ENCODE measurements at regions not wholly inside any gene's neighbourhood (a gene's known extent, or its start where the extent isn't known, plus 50 kb on each side); places are given as distances from the start of the nearest gene placed in this dataset.

DNA sequence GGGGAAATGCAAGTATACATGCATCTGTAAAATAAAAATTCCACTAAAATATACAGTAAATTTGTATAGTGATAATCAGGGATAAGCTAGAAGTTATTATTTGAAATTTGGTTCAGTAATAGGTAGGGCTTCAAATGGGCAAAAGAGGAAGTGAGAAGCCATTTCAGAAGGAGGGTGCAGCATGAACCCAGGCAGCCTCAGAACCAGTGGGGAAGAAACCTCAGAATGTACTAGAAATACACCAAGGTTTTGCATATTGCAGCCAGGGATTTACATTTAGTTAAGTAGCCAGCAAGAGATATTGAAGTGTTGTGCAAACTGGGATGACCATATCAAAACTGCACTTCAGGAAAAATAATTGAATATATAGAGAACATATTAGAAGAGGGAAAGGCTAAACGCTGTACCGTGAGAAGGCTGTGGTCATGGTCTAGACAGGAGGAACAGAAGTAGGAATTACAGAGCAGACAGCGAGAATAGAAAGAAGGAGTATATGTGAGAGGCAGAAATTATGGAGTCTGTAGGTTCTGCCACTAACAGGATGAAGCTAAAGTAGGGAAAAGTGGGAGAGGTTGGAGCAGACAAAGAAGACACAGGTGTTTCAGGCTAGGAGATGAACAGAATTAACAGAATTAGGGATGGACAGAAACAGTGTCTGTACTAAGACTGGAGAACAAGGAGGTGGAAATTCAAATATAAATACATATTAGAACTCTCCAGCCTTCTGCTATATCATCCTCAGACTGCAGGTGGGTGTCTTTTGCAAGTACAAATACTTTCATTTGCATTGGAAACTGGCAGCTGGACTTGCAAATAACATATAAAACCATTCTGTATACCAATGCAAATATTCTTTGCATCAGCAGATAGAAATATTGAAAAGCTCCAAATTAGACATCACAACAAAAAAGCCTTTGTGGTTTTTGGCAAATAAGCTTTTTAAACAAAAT is 335.6 kb downstream of the ZNF608 start:
- no peak for DNase-seq

DNA sequence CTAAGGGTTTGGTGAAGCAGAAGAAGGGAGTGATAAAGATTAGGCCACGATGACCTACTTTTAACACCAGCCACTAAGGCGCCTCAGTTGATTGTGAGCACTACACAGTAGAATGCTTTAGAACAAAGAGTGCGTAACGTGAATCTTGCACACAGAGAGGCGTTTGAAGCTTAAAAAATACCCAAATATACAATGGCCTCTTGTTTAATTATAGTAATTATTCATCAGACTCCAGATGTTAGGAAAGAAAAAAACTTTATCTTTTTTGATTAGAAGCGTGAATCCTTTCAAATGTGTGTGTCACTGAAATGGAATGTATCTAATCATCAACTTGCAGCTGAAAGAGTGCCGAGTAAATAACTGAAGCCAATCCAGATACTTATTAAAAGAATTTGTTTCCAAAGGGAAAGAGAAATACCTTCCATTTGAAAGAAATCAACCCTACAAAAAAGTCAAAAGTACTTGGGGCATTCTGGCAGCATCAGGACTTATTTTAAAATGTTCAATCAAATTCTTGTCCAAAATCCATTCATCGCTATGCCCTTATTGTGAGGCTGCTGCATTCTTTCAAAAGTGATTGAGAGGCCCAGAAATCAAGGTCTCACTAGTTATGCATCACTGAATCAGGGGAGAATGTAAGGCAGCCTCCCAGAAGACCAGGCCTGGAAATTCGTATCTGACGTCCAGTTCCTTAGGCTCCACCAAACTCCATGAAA is 337.5 kb downstream of the ZNF608 start:
- DNase-seq, result no peak

DNA sequence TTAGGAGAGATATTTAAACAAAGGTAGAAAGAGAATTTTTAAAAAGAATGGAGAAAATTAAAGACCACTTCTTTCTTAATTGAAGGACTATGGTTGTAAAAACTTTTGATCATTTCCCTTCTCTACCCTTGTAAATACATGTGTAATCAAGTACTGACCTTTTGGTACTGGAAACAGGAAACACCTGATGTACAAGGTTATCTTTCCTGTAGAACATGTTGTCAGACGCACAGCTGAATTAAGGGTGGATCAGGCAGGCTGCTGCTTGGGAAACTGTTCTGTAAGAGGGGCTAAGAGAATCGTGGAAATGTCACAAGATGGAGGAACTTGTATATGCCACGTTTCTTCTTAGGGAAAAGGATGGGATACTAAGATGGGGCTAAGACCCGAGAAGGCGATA is 341.6 kb downstream of the ZNF608 start:
- DNase-seq, result no peak

- DNase-seq, result no peak
These were observed 343.2 kb downstream of the ZNF608 start for GRCh38 chr5:124403281-124403680.

DNA sequence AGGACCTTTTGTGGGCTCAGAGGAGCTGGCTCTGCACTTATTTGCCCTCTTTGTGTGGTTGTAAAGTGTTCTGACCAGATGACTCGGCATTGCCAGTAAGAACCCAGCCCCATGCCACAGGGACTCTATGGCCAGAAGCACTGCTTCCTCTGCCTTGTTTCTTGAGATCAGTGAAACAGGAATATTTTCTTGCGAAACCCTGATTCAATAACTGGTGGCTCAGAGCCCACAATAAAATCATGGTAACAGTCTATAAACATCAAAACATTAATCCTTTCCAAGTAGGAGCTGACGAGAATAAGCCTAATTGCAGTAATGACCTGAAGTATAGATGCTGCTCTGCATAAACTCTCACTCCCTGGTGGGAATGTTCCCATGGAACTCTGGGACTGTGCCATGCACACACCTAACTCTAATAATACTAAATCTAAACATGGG is 344.3 kb downstream of the ZNF608 start:
- DNase-seq, result no peak

DNA sequence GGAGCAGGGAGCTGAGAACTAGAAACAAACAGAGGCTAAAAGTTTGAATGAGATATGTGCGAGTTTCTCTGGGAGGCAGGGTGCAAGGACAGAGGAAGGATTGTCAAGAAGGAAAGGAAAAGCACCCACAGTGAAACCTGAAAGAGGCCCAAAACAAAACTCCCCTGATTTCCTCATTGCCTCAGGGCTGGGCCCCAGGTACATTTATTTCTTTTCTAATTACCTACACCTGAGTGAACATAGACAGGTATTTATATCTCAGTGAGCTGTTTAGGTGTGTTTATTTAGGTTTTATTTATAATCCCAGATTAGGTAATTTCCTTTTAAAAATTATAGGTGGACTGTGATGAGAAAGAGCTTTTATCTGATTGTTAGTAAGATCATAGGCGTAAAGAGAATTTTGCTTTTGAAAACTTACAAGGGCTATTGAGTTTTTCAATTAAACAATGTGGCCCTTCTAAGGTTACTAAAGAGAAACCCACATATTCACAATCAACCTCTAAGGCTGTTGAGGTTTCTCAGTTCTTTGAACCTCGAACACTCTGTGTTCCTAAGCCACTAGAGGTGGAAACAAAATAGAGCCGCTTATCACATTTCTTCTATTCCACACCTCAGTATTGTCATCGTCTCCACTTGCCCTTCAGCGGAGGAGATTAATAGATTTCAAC is 344.8 kb downstream of the ZNF608 start:
- no peak for DNase-seq

DNA sequence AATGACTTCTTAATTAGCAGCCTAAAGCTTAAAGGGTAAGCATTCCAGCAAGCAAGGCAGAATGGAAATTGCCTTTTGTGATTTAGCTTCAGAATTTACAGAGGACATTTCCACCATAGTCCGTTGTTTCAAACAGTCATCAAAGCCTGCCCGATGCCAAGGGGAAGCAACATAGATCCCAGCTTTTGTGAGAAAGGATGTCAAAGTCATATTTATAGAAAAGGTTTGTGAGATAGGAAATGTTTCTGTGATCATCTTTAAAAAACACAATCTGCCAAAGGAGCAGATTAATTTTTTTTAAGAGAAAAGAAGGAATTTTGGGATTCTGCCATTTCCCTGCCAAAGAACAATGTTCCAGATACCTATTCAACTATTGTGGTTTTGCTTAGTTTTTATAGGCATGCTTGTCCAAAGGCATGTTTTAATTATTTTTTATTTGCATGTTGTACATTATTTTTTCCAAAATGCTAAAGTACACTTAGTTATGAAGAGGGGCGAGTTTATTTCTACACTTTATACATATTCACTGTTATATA is 346.9 kb downstream of the ZNF608 start:
- no peak for DNase-seq

DNA sequence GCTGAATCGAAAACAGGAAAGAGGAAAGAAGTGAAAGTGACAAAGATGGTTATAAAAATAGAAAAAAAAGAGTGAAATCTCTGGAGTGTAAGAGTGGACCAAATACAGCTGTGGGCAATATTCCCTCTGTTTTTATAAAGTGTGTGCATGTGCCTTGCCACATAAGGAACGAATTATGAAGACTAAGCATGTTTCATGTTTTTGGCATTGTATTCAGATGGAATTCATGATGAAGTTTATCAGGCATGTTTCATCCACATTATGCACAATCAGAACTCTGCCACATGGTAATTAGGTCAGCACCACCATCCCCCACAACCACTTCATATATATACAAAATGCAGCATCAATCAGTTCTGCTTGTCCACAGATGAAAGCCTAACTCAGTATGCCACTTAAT is 348.0 kb downstream of the ZNF608 start:
- DNase-seq, result no peak

GRCh38 chr5:124397317-124397716 is 349.1 kb downstream of the ZNF608 start:
- no peak for DNase-seq

GRCh38 chr5:124395926-124396325 is 350.5 kb downstream of the ZNF608 start:
- no peak for DNase-seq

DNA sequence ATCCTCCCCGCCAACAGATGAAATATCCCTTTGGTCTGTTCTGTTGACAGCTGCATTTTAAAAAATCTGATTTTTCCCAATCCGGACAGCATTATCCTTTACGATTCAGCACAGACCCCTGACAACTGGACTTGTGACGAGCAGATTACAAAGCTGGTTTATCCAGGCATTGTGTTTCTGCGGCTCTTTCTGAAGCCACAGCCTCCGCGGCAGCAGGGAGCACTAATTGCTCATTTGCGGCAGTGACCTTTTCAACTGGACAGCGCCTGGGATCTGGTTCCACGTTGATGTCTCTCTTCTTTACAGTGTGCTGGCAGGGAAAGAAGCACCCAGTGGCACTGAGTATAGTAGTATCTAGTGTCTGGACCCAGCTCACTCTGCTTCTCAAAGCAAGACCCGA is 351.2 kb downstream of the ZNF608 start:
- DNase-seq, result no peak

DNA sequence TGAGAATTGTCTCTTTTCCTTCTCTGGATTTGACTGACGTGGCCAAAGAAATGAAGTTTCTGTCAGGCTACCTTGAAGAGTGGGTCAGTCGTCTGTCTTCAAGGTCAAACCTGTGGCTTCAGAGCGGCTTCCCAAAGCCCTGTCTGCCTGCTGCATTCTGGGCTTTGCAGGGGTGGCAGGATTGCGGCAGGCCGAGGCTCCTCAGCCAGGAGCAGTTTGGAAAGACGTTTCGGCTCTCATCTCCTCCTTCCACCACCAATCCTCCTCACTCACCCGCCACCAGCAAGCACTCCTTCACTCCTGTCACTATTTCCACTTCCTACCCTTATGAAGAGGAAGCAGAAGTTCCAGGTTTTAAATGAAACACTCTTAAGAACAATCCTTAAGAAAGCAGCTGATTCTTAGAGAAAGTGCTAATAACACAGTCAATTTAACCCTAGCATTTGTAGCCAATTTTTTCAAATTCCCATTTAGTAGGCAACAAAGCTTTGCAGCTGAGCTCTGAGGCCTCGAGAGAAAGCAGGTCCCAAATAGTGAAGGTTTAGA is 351.7 kb downstream of the ZNF608 start:
- no peak for DNase-seq

GRCh38 chr5:124393584-124394379 is 352.7 kb downstream of the ZNF608 start:
- DNase-seq, result no peak

DNA sequence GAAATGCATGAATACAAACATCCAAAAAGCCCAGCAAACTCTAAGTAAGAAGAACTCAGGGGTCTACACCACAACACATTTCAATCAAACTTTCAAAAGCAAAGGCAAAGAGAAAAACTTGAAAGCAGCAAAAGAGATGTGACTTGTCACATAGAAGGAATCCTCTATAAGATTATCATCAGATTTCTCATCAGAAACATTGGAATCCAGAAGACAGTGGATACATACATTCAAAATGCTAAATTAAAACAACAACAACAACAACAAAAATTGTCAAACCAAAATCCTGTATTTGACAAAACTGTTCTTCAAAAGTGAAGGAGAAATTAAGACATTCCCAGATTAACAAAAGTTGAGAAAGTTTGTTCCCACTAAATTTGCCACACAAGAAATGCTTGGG is 362.7 kb downstream of the ZNF608 start:
- no peak for DNase-seq

GRCh38 chr5:124377386-124377785 is 369.1 kb downstream of the ZNF608 start:
- DNase-seq, result no peak

GRCh38 chr5:124373883-124374282 is 372.6 kb downstream of the ZNF608 start:
- no peak for DNase-seq

DNA sequence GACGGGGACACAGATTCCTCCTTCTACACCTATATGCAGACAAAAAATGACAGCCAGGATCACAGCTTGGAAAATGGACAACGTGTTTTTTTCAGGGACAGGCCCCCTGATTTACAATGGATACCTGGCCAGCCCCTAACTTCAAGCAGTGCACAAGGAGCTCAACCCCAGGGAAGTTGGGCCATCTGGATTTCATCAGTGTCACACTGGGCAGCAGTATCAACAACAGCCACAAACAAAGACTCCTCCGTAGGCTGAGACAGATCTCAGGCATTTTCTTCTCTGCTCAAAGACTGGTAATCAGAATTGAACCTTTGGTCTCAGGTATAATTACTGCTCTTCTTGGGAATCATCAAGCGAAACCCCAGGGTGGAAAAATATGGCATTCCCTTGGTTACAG is 374.0 kb downstream of the ZNF608 start:
- no peak for DNase-seq

GRCh38 chr5:124371111-124371706 is 375.2 kb downstream of the ZNF608 start:
- no peak for DNase-seq

- DNase-seq, result no peak
These were observed 375.8 kb downstream of the ZNF608 start for GRCh38 chr5:124370601-124371000.

GRCh38 chr5:124365361-124365801 is 381.1 kb downstream of the ZNF608 start:
- peak; percentile 88 for DNase-seq

DNA sequence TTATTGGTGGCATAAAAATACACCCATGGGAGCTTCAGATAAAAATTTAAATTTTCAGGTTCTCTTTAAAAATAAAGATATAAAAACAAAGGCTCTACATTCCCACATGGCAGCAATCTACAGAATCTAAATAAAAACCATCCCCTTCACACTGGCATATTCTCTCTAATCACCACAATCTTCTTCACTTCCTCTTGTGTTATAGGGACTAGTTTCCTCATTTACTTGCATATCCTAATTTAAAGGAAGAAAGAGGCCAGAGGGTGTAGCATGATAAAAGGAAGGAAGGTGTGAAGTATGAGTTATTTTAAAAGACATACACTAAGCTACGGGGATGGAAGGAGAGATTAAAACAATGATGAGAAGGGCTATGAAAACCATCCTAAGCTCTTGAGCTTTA is 390.5 kb downstream of the ZNF608 start:
- no peak for DNase-seq

DNA sequence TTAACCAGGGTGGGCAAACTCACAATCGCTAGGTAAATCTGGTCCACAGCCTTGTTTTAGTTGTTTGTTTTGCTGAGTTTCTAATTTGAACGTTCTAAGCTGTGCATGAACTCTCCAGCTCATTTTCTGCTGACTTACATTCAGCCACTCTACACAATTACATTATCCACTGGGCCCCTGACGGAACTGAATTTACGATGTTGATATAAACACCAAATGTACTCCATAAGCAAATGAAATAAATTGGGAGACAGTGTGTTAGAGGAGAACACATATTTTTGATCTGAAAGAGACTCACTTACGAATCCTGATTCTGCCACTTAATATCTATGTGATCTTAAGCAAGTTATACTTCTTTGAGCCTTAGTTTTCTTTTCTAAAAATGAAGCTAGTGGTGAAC is 393.4 kb downstream of the ZNF608 start:
- no peak for DNase-seq
